NCI-H1930 (cell line): ENCODE measurements at regions not wholly inside any gene's neighbourhood (a gene's known extent, or its start where the extent isn't known, plus 50 kb on each side); places are given as distances from the start of the nearest gene placed in this dataset.

Experiments
- DNase-seq, 2 experiments: peaks; one replicate each; lab custom pipeline; 2025; lab: John Stamatoyannopoulos, UW

DNA sequence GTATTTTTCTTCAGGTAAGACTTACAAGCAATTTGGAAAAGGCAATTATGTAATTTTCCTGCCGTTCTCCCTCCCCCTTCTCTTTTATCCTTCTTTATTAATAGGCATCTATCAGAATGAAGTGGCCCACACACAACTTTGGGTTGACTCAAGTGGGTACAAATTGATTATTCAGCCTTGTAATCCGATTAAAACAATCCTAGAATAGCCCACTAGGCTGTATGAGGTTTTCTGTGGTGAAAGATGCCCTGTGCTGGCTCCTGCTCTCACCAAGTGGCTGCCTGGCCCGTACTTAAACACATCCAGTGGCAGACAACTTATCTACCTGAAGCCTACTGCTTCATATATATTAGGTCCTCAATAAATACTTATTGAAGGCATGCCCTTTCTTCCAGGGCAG, 177.3 kb upstream of the C9orf72 start:
- DNase-seq, result no peak

DNA sequence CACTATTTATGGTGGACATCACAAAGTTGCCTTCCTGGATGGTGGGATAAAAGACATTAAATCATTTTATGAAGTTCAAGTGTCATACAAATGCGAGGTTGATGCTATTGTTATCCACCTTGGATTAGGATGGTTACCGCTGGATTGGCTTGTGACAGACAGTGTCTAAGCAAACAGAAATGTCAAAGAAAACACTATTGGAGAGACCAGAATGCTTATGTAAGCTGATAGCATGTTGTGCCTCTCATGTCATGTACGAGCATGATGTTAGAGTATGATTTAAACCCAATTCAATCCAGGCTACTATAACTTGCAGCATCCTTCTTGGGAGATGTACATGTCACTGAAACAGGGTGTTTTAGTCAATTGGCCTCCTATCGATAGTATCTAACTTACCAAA, 178.8 kb upstream of the C9orf72 start:
- no peak for DNase-seq

DNA sequence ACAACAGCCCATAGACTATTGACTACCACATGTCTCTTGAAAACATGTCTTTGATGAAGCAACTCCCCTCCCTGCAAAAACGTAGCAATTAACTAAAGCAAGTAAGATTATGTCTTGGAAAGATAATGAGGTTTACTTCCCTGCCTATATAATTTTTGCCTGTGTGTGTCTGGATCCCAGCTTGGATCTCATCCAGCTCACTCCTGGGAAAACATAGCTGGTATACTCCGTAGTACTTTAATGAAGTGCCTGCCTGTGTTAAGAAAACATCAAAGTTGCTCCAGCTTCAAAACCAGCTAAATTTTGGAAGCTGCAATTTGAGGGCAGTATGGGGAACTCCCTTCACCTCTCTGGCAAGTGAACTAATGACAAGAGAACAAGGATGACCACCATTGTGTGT, 182.6 kb upstream of the C9orf72 start:
- no peak for DNase-seq

DNA sequence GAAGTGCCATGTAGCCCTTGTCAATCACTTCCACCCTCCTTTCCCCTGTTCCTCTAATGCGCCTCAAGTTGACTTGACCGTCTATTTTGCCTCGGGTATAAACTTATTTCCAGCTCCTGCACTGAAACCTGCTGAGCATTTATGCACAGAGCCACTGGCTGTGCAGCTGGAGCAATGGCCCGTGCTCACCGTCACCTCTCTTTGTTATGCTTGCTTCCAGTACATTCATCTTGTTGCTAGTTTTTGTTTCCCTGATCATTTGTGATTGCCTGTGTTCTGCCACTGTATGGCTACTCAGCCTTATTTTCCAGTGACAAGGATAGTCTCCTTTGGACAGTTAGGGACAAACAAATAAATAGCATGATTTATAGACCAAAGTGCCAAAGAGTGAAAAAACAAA, 183.1 kb upstream of the C9orf72 start:
- DNase-seq, result no peak

DNA sequence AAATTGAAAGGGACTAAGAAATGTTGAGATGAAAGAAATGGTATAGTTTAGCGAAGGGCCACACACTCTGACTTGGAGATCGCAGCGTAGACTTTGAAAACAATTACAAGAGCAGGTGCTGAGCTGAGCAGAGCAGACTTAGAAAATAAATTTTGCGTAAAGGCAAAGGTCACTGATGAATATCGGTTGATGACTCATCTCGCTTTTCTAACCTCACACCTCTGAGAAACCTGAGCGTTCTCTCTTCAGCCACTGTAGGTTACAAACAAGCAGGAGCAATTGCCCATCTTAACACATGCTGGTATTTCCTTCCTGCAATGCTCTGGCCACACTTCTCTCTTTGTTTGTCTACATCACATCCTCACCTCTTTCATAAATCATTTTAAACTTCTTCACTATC, 190.6 kb upstream of the C9orf72 start:
- no peak for DNase-seq

DNA sequence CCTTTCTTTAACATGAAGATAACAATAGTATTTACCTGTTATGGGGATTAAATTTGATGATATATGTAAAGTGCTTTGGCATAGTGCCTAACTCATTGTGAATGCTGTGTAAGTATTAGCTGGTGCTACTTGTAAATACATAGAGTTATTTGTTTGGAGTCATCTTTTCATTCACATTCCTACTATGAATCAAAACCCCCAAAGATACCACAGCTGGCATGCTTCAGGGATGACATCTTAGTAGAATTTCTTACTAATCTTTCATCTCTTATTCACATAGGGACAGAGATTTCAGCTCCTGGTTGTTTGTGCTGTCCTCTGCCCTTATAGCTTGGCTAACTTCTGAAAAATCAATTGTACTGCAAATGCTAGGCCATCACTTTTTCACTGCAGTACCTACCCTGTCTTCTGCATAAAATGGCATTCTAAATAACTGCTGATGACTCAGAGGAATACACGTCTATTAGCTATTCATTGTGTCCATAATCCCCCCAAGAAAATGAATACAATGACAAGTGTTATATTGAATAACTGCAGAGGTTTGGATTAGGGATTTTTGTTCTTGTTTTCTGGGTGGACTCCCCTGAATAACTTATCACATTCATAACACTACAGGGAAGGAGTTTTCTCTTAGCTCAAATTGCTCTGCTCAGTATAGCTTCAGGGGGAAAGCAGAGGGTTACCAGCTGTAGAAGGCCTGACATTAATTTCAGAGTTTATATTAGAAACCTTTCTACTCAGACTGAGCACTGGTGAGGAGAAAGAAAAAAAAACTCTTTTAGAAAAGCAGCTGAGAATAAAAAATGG, 192.2 kb upstream of the C9orf72 start:
- DNase-seq, result no peak

DNA sequence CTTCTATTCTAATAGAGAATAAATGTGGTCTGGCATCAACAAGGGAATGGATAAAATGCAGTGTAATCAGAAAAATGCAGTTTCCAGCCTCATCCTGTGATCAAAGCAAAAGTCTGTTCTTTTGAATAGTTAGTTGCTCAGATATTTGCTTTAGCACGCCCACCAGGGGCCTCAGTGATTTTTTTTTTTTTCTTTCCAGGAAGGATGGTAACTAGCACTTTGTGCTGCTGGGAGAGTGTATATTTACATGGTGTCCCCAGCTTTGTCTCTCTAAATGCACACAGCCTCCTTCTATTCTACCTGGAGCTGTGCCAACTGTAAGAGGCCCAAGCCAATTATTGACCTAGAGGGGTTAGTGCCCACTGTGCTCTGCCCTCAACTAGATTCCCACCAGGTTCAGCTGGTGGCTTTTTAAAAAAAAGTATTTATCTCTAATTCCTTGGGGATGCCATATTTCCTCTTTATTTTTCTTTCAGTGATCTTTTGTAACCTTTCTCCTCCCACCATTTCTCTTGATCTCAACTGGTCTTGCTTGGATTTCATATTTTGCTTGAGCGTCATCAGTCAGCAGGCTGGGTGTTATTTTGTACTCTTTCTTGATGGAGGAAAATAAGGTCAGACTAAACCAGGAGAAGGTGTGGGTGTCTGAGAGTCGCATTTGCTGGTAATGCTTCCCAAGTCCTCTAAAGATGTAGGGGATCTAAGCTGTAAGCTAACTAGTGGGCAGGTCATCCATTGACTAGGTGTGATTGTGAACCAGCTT, 193.0 kb upstream of the C9orf72 start:
- DNase-seq, result no peak

DNA sequence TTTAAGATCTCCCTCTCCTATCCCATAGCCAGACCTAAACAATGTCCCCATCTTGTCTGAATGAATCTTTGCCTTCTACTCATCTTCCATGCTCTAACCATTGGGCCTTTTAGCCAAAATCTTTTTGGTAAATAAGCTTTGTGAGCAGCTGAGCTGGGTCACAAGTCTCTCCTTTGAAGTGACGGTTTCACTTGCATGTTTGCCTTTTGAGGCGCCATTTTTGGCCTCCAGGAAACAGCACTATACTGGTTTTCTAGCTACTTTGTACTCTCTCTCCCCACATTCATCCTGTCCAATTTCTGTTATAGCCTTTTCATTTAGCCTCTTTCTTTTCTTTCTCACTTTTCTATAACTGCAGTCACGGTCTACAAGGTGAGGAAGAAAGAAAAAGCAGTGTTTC, 195.5 kb upstream of the C9orf72 start:
- no peak for DNase-seq

DNA sequence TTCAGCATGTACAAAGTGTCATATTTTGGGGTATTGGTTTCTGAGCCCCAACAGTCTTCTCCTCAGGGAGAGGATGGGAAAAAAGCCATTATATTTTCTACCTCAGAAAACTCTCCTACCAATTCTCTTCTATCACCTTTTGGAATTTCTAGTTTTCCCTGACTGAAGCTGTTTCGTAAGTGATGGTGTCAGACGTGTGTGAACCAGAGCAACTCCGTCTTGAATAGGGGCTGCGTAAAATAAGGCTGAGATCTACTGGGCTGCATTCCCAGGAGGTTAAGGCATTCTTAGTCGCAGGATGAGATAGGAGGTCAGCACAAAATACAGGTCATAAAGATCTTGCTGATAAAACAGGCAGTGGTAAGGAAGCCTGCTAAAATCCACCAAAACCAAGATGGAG, 197.3 kb upstream of the C9orf72 start:
- no peak for DNase-seq

DNA sequence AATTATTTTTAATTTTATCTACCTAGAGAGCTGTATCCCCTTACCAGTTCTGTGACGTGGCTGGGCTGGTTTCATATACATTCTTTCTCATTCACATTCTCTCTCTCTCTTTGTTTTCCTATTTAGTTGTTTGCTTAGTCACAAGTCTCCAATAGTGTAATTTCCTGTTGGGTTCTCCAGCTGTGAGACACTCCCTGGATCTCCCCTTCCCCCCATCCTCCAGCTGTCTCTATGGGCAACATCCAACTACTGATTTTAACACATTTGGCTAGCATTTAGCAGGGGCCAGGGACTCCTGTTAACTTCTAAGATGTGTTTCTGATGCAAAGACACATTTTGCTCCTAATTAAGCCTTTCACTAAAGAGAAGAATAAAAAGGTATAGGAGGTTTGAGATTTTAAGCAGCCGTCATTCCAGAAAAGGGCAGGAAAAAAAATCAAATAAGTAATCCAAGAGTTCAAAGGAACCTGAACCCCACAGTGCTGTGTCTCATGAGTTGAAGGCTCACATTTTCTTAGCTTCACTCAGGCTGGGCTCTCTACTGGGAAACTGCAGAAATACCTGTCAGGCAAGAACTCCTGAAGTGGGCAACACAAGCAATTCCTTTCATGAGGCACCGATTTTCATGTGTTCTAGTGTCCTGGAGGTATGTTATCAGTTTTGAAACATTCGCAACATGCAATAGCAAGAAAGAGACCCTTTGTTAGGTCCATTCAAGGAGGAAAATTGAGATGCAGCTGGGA, 198.7 kb upstream of the C9orf72 start:
- DNase-seq, result no peak

DNA sequence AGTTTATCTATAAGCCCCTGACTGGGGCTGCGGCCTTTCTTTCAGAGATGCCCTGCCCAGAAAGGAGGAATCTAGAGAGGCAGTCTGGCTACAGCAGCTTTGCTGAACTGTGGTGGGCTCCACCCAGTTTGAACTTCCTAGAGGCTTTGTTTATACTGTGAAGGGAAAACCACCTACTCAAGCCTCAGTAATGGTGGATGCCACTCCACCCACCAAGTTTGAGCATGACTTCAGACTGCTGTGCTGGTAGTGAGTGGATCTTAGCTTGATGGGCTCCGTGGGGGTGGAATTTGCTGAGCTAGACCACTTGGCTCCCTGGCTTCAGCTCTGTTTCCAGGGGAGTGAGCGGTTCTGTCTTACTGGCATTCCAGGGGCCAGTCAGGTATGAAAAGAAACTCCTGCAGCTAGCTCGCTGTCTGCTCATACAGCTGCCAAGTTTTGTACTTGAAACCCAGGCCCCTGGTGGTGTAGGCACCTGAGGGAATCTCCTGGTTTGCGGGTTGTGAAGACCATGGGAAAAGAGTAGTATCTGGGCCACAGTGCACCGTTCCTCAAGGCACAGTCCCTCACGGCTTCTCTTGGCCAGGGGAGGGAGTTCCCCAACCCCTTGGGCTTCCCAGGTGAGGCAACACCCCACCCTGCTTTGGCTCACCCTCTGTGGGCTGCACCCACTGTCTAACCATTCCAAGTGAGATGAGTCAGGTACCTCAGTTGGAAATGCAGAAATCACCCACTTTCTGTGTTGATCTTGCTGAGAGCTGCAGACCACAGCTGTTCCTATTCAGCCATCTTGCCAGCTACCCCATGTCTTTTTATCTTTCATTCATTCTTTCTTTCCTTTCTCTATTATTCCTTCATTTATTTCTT, 211.8 kb upstream of the C9orf72 start:
- no peak for DNase-seq

DNA sequence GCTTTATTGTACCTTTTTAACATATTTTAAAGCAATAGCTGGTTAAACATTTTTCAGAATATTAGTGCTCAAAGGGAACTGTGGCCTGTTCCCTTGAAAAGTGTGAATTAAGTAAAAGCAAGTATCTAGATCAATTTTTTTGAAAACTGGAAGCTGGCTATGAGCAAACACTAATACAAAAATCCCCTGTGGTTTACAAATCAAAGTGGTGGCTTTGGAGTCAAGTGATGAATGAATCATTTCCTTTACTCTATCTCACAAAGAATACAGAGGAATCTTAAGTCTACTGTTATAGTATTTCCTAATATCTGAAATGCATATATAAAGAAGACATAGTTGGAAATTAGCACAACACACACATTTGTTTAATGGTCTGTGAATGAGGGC, 212.4 kb upstream of the C9orf72 start:
- no peak for DNase-seq

DNA sequence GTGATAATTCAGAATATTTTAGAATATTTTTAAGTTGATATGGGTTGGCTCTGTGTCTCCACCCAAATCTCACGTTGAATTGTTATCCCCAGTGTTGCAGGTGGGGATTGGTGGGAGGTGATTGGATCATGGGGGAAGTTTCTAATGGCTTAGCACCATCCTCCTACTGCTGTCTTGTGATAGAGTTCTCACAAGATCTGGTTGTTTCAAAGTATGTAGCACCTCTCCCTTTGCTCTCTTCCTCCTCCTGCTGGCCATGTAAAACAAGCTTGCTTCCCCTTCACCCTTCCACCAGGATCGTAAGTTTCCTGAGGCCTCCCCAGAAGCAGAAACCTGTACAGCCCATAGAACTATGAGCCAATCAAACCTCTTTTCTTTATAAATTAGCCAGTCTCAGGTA, 214.6 kb upstream of the C9orf72 start:
- DNase-seq, result no peak

DNA sequence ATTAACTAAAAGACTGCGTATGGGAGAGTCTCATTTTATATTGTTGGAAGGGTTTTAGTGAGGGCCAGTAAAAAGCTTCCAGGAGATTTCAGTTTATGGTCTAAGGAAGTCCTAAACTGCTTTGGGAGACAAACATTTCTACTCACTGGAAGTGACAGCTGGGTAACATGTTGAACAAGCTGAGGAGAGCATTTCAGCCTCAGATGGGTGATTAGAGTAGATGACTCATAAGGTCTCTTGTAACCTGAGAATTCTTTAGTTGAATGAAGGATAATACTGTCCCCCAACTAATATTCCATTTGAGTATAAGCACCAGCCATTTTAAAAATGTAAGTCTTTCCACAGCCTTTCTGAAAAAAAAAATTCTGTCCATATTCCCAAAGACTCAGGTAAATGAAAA, 218.0 kb upstream of the C9orf72 start:
- no peak for DNase-seq

DNA sequence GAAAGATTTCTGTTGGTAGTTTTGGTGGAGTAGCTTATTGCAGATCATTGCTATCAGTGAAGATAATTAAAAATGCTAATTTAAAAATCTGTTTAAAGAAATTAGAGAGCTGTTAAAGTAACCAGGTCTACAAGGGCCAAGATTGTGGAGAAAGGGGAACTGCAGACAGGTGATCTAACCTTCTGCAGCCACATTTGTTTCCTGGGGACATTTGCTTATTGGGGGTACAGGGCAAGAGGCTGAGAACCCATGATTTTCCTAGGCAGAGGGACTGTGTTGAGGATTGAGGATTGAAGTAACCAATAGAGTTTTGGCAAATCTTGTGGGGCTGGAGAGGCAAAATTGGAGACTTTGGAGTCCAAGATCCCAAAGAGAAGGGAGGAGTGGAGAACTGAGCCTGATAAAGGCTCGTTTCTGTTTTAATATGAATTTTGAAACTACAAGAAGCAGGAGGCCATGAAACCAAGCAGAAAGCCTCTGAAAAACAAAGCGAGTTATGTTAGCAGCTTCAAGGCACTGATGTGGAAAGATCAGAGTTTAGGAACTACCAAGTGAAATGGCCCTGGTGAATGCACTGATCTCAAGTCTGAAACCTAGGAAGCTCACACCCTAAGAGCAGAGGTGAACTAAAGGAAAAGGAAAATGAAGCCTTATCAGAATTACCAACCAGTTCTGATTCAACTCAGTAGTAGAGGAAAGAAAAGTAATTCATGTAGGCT, 219.8 kb upstream of the C9orf72 start:
- no peak for DNase-seq

DNA sequence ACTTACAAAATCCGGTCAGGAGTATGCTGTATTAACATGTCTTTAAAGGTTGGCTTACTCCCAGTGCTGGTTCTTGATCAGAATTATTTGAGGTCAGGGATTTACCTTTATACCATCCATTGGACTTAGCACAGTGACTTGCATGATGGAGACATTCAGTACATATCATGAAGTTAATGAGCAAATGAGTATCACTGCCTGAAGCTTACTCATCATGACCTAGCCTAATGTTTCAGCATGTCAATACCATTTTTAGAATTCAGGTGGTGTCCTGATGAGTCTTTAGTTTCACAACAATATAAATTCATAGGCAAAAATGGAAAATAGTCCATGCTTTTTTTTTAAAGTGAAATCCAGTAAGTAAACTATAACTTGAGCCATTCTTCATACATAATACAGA, 226.0 kb upstream of the C9orf72 start:
- no peak for DNase-seq

DNA sequence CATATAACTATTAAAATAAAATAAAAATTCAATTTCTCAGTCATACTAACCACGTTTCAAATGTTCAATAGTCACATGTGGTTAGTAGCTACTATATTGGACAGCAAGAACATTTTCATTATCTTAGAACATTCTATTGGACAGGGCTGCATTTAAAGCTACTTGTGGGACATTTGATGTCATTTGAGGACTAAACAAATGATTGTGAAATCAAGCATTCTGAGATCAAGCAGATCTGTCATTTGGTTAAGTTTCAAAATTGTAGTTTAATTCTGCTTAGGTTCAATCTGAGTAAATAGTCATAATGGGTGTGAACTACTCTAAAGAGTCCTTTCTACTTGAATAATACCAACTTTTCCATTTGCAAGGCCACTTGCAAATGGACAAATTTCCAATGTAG, 226.9 kb upstream of the C9orf72 start:
- no peak for DNase-seq

DNA sequence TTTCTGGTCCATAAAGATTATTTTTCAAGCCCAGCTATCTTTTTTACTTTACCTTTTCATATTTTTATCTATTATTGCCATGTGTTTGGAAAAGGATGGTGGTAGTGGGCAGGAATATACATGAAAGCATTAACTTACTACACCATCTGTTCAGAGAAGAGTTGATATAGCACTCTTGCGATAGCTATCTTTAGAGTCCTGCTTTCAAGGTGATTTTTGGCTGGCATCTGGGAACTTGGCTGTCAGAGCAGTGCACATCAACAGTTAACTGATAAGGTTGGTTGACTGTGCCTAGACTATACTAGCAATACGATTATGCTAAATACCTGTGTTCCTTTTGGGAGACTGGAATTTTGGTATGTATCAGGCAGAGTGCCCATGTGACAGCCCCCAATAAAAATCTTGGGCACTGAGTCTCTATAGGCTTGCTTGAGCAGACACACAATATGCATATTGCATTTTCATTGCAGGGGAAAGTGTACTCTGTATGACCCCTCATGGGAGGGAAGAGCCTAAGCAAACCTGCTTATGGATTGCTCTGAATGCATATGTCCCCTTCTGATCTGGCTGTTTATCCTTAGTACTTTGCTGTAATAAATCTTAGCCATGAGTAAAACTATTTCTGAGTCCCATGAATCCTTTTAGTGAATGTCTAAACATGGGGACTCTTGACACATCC, 227.6 kb upstream of the C9orf72 start:
- no peak for DNase-seq

DNA sequence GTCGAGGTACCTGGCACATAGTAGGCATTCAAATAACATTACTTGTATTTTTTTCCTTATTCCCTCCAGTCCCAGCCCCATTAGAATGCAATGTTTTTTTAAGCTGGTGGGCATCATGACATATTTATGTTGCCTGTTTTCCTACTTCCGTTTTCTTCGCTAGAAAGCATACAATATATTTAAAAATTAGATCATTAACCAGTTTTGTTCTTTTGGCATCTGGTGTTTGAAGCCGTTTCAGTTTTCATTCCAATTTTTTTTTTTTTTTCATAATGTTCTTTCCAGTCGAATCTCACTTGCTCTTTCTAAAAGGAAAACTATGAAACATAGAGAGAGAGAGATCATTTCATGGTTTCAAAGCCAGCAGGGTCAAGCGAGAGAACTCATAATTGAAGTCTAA, 228.3 kb upstream of the C9orf72 start:
- no peak for DNase-seq

DNA sequence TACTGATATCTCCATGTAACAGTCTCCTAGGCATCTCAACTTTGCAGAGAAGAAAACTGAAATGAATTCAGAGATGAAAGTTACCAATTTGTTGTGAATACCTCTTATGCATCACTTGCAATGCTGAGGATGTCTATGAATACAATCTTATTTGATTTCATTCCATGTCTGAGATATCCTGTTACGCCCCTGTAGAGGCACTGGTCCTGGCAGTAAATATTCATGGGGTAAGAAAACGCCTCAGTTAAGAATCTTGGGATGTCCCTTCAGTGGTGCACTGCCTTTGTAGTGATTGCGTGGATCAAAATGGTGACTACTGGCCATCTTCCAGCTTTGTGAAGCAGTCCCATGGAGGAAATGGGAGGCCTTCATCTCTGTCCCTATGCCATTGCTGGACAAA, 229.1 kb upstream of the C9orf72 start:
- DNase-seq, result no peak

DNA sequence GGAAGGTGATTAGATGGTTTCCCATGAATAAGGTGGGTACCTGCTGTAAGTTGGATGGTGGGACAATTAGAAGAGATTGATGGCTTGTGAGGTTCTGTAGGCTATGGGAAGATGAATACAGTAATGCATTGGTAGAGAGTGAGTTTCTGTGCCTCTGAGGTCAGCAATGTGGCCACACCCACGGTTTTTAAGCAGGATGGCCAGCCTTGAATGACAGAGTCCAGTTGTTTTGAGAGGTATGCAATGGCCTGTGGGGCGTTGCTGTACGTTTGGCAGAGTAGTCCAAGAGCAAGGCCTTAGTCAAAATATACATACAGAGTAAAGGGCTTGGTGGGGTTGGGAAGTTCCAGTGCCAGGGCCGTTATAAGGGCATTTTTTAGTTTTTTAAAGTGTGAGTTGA, 235.6 kb upstream of the C9orf72 start:
- DNase-seq, result no peak
